ENCODE measurements at regions not wholly inside any gene's neighbourhood (a gene's known extent, or its start where the extent isn't known, plus 50 kb on each side); places are given as distances from the start of the nearest gene placed in this dataset.

- TF ChIP-seq CTCF (IDR thresholded peaks at IDR 0.05; ENCODE audit: low read depth, low read length) (no peak), POLR2A (IDR thresholded peaks at IDR 0.05; ENCODE audit: extremely low read depth, insufficient read length) (no peak), MYC (IDR thresholded peaks at IDR 0.05; ENCODE audit: low read depth, low read length) (no peak), MAX (IDR thresholded peaks at IDR 0.05; ENCODE audit: low read depth, low read length) (no peak)
- no peak for DNase-seq (ENCODE audit: low read depth)
Measured at GRCh38 chr6:19753826-19754225, 83.3 kb upstream of the ID4 start.

GRCh38 chr6:19754686-19755085 lies 82.5 kb upstream of the ID4 start:
- no peak for DNase-seq (ENCODE audit: low read depth)
- no peak overlapping the region for H3K4me3 ChIP-seq (ENCODE audit: low read depth, low read length)
- no peak for TF ChIP-seq MAX (IDR thresholded peaks at IDR 0.05; ENCODE audit: low read depth, low read length)
- no peak for TF ChIP-seq CTCF (IDR thresholded peaks at IDR 0.05; ENCODE audit: low read depth, low read length)
- no peak for TF ChIP-seq MYC (IDR thresholded peaks at IDR 0.05; ENCODE audit: low read depth, low read length)
- no peak for TF ChIP-seq POLR2A (IDR thresholded peaks at IDR 0.05; ENCODE audit: extremely low read depth, insufficient read length)

More at GRCh38 chr6:19753826-19754225, 83.3 kb upstream of the ID4 start:
- H3K4me3 ChIP-seq (ENCODE audit: low read depth, low read length) = no peak overlapping the region

GRCh38 chr6:19755181-19755580 lies 82.0 kb upstream of the ID4 start:
- no peak for DNase-seq (ENCODE audit: low read depth)
- no peak for TF ChIP-seq MAX (IDR thresholded peaks at IDR 0.05; ENCODE audit: low read depth, low read length)
- no peak for TF ChIP-seq POLR2A (IDR thresholded peaks at IDR 0.05; ENCODE audit: extremely low read depth, insufficient read length)
- TF ChIP-seq MYC (IDR thresholded peaks at IDR 0.05; ENCODE audit: low read depth, low read length) = no peak
- TF ChIP-seq CTCF (IDR thresholded peaks at IDR 0.05; ENCODE audit: low read depth, low read length) = no peak
- no peak overlapping the region for H3K4me3 ChIP-seq (ENCODE audit: low read depth, low read length)

GRCh38 chr6:19757036-19757435 lies 80.1 kb upstream of the ID4 start:
- DNase-seq (ENCODE audit: low read depth) = no peak
- H3K4me3 ChIP-seq (ENCODE audit: low read depth, low read length) = no peak overlapping the region
- TF ChIP-seq CTCF (IDR thresholded peaks at IDR 0.05; ENCODE audit: low read depth, low read length) (no peak), MYC (IDR thresholded peaks at IDR 0.05; ENCODE audit: low read depth, low read length) (no peak), POLR2A (IDR thresholded peaks at IDR 0.05; ENCODE audit: extremely low read depth, insufficient read length) (no peak), MAX (IDR thresholded peaks at IDR 0.05; ENCODE audit: low read depth, low read length) (no peak)

- no peak for DNase-seq (ENCODE audit: low read depth)
- TF ChIP-seq POLR2A (IDR thresholded peaks at IDR 0.05; ENCODE audit: extremely low read depth, insufficient read length) (no peak), MAX (IDR thresholded peaks at IDR 0.05; ENCODE audit: low read depth, low read length) (no peak), MYC (IDR thresholded peaks at IDR 0.05; ENCODE audit: low read depth, low read length) (no peak), CTCF (IDR thresholded peaks at IDR 0.05; ENCODE audit: low read depth, low read length) (no peak)
- no peak overlapping the region for H3K4me3 ChIP-seq (ENCODE audit: low read depth, low read length)
Measured at GRCh38 chr6:19759117-19759880, 77.9 kb upstream of the ID4 start.
